IPS-15b (cell line): ENCODE measurements at regions not wholly inside any gene's neighbourhood (a gene's known extent, or its start where the extent isn't known, plus 50 kb on each side); places are given as distances from the start of the nearest gene placed in this dataset.
"Not testable (repeated sequence)": the region's sequence is repeated elsewhere in the genome, so short reads cannot be mapped to it uniquely, and the experiment has no call there.

Experiments
- H3K27me3 ChIP-seq: one replicate; pipeline ENCODE4 v1.6.1; 2013; ENCODE audit warnings: low read length; ENCODE audit not compliant: control insufficient read depth, insufficient read depth
- H3K36me3 ChIP-seq: one replicate; pipeline ENCODE4 v1.6.1; 2013; ENCODE audit warnings: low read length; ENCODE audit not compliant: control insufficient read depth, insufficient read depth
- H3K4me1 ChIP-seq: one replicate; pipeline ENCODE4 v1.6.1; 2013; ENCODE audit warnings: mild to moderate bottlenecking, low read length; ENCODE audit not compliant: control insufficient read depth, insufficient read depth
- H3K4me3 ChIP-seq: one replicate; pipeline ENCODE4 v1.5.1; 2013; ENCODE audit warnings: low read depth, low read length
- H3K9ac ChIP-seq: one replicate; pipeline ENCODE4 v1.6.1; 2013; ENCODE audit warnings: low read depth, mild to moderate bottlenecking, low read length
- H3K9me3 ChIP-seq: one replicate; pipeline ENCODE4 v1.6.1; 2013; ENCODE audit warnings: mild to moderate bottlenecking, low read length; ENCODE audit not compliant: control insufficient read depth, insufficient read depth

DNA sequence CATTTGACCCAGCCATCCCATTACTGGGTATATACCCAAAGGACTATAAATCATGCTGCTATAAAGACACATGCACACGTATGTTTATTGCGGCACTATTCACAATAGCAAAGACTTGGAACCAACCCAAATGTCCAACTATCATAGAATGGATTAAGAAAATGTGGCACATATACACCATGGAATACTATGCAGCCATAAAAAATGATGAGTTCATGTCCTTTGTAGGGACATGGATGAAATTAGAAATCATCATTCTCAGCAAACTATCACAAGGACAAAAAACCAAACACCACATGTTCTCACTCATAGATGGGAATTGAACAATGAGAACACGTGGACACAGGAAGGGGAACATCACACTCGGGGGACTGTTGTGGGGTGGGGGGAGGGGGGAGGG is 74.8 kb downstream of the RMI2 start:
- H3K36me3 ChIP-seq, H3K27me3 ChIP-seq, H3K4me1 ChIP-seq, H3K9me3 ChIP-seq, H3K4me3 ChIP-seq, H3K9ac ChIP-seq: not testable (repeated sequence)

DNA sequence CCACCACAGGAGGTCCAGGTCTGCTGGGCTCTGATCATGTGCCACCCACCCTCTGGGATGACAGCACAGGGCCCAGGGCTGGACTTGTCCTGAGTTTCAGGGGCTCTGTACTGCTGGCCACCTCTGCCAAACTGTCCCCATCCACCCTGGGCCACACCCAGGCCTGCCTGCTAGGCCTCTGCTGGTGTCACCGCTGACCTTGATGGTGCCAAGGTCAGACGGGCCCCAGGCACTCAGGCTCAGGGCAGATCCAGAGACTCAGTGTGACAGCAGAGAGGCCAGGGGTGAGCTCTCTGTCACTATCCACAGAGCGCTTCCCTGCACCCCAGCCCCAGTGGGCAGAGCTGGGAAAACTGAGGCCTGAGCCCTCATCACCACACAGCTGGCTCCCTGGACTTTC is 75.6 kb downstream of the RMI2 start:
- Histone ChIP-seq H3K4me3 (no peak overlapping the region), H3K4me1 (no peaks in the 10 kb centered on the region), H3K9ac (no peak overlapping the region), H3K27me3 (no peaks in the 10 kb centered on the region), H3K9me3 (no peaks in the 10 kb centered on the region), H3K36me3 (no peaks in the 10 kb centered on the region)

DNA sequence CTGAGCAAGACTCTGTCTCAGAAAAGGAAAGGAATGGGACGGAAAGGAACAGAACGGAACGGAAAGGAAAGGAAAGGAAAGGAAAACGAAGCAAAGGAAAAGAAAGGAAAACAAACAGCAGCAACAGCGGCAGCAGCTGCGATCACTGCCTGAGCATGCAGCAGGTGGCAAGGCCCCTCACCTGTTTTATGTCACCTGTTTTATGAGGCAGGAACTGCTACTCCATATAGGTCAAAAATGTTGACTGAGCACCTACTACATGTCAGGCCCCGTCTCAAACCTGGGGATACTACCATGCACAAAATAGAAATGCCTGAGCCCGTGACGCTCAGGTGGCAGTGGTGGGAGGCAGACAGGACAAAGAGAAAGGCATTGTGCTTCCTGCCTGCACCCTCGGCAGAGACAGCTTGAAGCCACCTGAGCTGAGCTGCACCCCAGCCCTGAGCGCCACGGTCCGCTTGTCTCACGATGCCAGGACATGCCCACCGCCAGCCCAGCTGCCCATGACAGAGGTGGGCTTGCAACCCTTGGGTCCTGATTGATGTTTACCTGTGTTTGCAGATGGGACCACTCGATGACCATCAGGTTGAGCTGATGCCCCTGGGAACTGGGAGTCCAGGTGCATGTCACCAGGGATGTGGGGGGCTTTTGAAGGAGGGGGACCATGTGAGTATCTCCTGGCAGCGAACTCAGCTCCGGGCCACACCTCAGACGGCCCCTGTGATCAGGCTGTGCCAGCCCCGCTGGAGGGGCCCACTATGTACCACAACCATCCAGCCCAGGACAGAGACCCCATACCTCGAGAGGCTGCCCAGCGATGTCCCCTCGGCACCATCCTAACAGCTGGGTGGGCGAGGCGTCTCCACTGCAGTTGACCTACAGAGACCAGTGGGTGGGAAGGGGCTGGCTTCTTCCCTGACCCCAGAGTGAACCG is 77.4 kb downstream of the RMI2 start:
- Histone ChIP-seq H3K36me3 (no peaks in the 10 kb centered on the region), H3K9ac (no peak overlapping the region), H3K4me1 (peaks cover under 1% of the 10 kb centered on the region), H3K9me3 (no peaks in the 10 kb centered on the region), H3K27me3 (no peaks in the 10 kb centered on the region), H3K4me3 (no peak overlapping the region)

DNA sequence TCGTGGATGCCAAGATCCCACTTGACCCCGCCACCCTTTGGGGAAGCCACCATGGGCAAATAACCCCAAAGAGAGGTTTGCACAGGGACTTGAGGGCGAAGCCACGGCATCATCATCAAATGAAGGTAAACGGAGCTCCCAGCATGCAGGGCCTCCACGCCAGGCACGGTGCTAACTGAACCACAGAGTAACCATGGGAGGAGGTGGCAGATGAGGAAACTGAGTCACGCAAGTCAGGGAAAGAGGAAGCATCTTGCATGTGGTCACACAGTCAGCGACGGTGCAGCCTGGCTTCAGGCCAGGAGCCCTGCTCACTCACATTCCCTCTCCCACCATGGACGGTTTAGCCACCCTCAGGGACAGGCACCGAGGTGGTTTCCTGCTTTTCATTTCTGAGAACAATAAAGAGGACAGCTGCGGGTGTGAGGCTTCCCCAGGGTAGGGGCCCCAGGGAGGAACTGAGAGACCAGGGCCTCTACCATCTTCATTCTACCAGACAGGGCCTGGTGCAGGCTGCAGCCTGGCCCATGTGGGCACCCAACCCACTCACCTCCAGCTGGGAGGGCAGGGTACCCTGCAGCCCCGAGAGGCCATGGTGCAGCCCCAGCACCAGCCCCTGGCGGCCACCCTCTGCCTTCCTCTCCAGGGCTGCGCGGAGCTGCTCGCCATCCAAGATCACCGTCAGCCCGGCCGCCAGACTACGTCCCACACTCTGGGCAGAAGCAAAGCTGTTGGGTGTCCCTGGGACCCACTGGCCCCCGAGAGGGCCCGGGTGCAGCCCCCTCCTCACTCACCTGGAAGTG is 78.3 kb downstream of the RMI2 start:
- no peaks in the 10 kb centered on the region for H3K36me3 ChIP-seq
- no peak overlapping the region for H3K9ac ChIP-seq
- no peaks in the 10 kb centered on the region for H3K9me3 ChIP-seq
- H3K27me3 ChIP-seq = no peaks in the 10 kb centered on the region
- no peak overlapping the region for H3K4me3 ChIP-seq
- peaks cover 3% of the 10 kb centered on the region for H3K4me1 ChIP-seq

- Histone ChIP-seq H3K4me3 (no peak overlapping the region), H3K4me1 (peaks cover 4% of the 10 kb centered on the region), H3K27me3 (no peaks in the 10 kb centered on the region), H3K9ac (no peak overlapping the region), H3K36me3 (no peaks in the 10 kb centered on the region), H3K9me3 (no peaks in the 10 kb centered on the region)
Observed at GRCh38 chr16:11424118-11424460, 78.8 kb downstream of the RMI2 start.

GRCh38 chr16:11425140-11425539 is 79.9 kb downstream of the RMI2 start:
- H3K4me1 ChIP-seq = peaks cover 5% of the 10 kb centered on the region
- H3K4me3 ChIP-seq = no peak overlapping the region
- H3K9ac ChIP-seq = no peak overlapping the region
- H3K9me3 ChIP-seq = no peaks in the 10 kb centered on the region
- H3K27me3 ChIP-seq = no peaks in the 10 kb centered on the region
- H3K36me3 ChIP-seq = no peaks in the 10 kb centered on the region

DNA sequence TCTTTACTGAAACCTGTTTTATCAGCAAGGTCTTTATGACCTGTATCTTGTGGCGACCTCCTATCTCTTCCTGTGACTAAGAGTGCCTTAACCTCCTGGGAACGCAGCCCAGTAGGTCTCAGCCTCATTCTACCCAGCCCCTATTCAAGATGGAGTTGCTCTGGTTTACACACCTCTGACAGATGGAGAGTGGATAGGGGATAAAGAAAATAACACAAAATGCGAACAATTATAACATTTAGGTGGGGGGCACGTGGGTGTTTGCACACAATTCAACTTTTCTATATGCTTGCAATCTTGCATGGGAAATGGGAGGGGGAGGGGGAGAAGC is 83.3 kb downstream of the RMI2 start:
- no peaks in the 10 kb centered on the region for H3K36me3 ChIP-seq
- peaks cover 5% of the 10 kb centered on the region for H3K4me1 ChIP-seq
- H3K9ac ChIP-seq = no peak overlapping the region
- no peaks in the 10 kb centered on the region for H3K27me3 ChIP-seq
- no peak overlapping the region for H3K4me3 ChIP-seq
- no peaks in the 10 kb centered on the region for H3K9me3 ChIP-seq

- H3K27me3 ChIP-seq = no peaks in the 10 kb centered on the region
- no peak overlapping the region for H3K4me3 ChIP-seq
- H3K4me1 ChIP-seq = peaks cover 5% of the 10 kb centered on the region
- no peaks in the 10 kb centered on the region for H3K9me3 ChIP-seq
- no peak overlapping the region for H3K9ac ChIP-seq
- no peaks in the 10 kb centered on the region for H3K36me3 ChIP-seq
Observed at GRCh38 chr16:11429123-11429522, 83.9 kb downstream of the RMI2 start.

GRCh38 chr16:11429823-11430222 is 84.6 kb downstream of the RMI2 start:
- H3K4me3 ChIP-seq = no peak overlapping the region
- H3K36me3 ChIP-seq = no peaks in the 10 kb centered on the region
- no peaks in the 10 kb centered on the region for H3K9me3 ChIP-seq
- no peaks in the 10 kb centered on the region for H3K27me3 ChIP-seq
- no peak overlapping the region for H3K9ac ChIP-seq
- H3K4me1 ChIP-seq = peaks cover 5% of the 10 kb centered on the region

DNA sequence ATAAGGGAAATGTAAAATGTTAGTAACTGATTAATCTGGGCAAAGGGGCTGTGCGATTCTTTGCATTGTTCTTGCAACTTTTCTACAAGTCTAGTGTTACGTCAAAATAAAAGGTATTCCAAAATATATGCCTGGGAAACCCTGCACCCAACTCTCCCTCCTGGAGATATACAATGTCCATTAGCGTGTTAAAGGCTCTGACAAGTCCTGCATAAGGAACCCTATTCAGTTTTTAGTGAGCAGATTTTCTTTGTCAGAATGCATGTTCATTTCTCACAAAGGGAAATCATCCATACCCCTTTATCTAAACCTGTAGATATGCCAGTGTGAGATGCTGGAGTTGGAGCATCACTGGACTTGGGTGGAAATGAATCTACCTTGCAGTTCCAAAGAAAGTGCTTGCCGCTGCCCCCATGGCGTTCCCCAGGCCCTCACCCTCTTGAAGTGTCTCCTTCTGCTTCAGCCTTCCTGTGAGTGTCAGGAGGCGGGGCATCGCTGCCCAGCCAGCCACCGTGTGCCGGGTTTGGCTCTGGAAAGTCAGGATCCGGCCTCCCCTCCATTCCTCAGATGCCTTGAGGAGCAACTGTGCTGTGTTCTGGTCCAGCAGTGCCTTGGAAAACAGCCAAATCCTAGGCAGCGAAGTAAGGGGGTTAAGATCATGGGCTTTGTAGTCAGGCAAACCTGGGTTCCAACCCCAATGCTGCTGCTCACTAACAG is 85.5 kb downstream of the RMI2 start:
- Histone ChIP-seq H3K36me3 (no peaks in the 10 kb centered on the region), H3K9ac (no peak overlapping the region), H3K4me3 (no peak overlapping the region), H3K4me1 (peaks cover 5% of the 10 kb centered on the region), H3K9me3 (no peaks in the 10 kb centered on the region), H3K27me3 (no peaks in the 10 kb centered on the region)

GRCh38 chr16:11431915-11432465 is 86.7 kb downstream of the RMI2 start:
- Histone ChIP-seq H3K4me1 (peaks cover 5% of the 10 kb centered on the region), H3K4me3 (no peak overlapping the region), H3K9ac (no peak overlapping the region), H3K27me3 (no peaks in the 10 kb centered on the region), H3K9me3 (no peaks in the 10 kb centered on the region), H3K36me3 (no peaks in the 10 kb centered on the region)
